ENCODE measurements at regions not wholly inside any gene's neighbourhood (a gene's known extent, or its start where the extent isn't known, plus 50 kb on each side); places are given as distances from the start of the nearest gene placed in this dataset.

- no peak for TF ChIP-seq CTCF (IDR thresholded peaks at IDR 0.05)
- TF ChIP-seq POLR2A (IDR thresholded peaks at IDR 0.05): no peak
- Histone ChIP-seq H3K36me3 (no peaks in the 10 kb centered on the region), H3K27ac (no peak overlapping the region), H3K4me3 (no peak overlapping the region), H3K4me1 (no peaks in the 10 kb centered on the region), H3K9me3 (no peaks in the 10 kb centered on the region), H3K27me3 (no peaks in the 10 kb centered on the region)
- no peak for DNase-seq
- intact Hi-C loops (cut with DNase I; ENCODE audit: low total_unique reads): no loop called here
Observed at GRCh38 chr12:118737985-118738540, 243.3 kb upstream of the SRRM4 start.

GRCh38 chr12:118741194-118741593 is 240.1 kb upstream of the SRRM4 start:
- Histone ChIP-seq H3K9me3 (no peaks in the 10 kb centered on the region), H3K4me3 (no peak overlapping the region), H3K36me3 (no peaks in the 10 kb centered on the region), H3K4me1 (no peaks in the 10 kb centered on the region), H3K27ac (no peak overlapping the region), H3K27me3 (no peaks in the 10 kb centered on the region)
- no peak for DNase-seq
- intact Hi-C loops (cut with DNase I; ENCODE audit: low total_unique reads): no loop called here
- TF ChIP-seq CTCF (IDR thresholded peaks at IDR 0.05): no peak
- TF ChIP-seq POLR2A (IDR thresholded peaks at IDR 0.05): no peak

- H3K27me3 ChIP-seq: no peaks in the 10 kb centered on the region
- H3K4me1 ChIP-seq: no peaks in the 10 kb centered on the region
- no peak for DNase-seq
- TF ChIP-seq CTCF (IDR thresholded peaks at IDR 0.05) (no peak), POLR2A (IDR thresholded peaks at IDR 0.05) (no peak)
- H3K36me3 ChIP-seq: no peaks in the 10 kb centered on the region
- intact Hi-C loops (cut with DNase I; ENCODE audit: low total_unique reads): no loop called here
- no peaks in the 10 kb centered on the region for H3K9me3 ChIP-seq
- no peak overlapping the region for H3K4me3 ChIP-seq
- H3K27ac ChIP-seq: no peak overlapping the region
Observed at GRCh38 chr12:118742431-118742830, 238.9 kb upstream of the SRRM4 start.

GRCh38 chr12:118743896-118744700 is 237.2 kb upstream of the SRRM4 start:
- H3K27ac ChIP-seq: no peak overlapping the region
- intact Hi-C loops (cut with DNase I; ENCODE audit: low total_unique reads): no loop called here
- H3K4me3 ChIP-seq: no peak overlapping the region
- TF ChIP-seq CTCF (IDR thresholded peaks at IDR 0.05) (no peak), POLR2A (IDR thresholded peaks at IDR 0.05) (no peak)
- no peaks in the 10 kb centered on the region for H3K27me3 ChIP-seq
- no peak for DNase-seq
- H3K9me3 ChIP-seq: no peaks in the 10 kb centered on the region
- no peaks in the 10 kb centered on the region for H3K36me3 ChIP-seq
- no peaks in the 10 kb centered on the region for H3K4me1 ChIP-seq

- TF ChIP-seq CTCF (IDR thresholded peaks at IDR 0.05): no peak
- TF ChIP-seq POLR2A (IDR thresholded peaks at IDR 0.05): no peak
- H3K36me3 ChIP-seq: no peaks in the 10 kb centered on the region
- H3K27ac ChIP-seq: no peak overlapping the region
- intact Hi-C loops (cut with DNase I; ENCODE audit: low total_unique reads): no loop called here
- no peaks in the 10 kb centered on the region for H3K4me1 ChIP-seq
- DNase-seq: no peak
- H3K9me3 ChIP-seq: no peaks in the 10 kb centered on the region
- H3K4me3 ChIP-seq: no peak overlapping the region
- H3K27me3 ChIP-seq: no peaks in the 10 kb centered on the region
Observed at GRCh38 chr12:118746176-118746575, 235.2 kb upstream of the SRRM4 start.

Data from uterus (tissue), 3 donors.